Posterior vena cava (tissue), 2 donors: ENCODE measurements at regions not wholly inside any gene's neighbourhood (a gene's known extent, or its start where the extent isn't known, plus 50 kb on each side); places are given as distances from the start of the nearest gene placed in this dataset.
"Not testable (repeated sequence)": the region's sequence is repeated elsewhere in the genome, so short reads cannot be mapped to it uniquely, and the experiment has no call there.

Experiments
- DNase-seq: peaks from one replicate; pipeline ENCODE4 v3.0.0-alpha.2; 2020; ENCODE audit warnings: low spot score
- intact Hi-C, 2 donors: fragments of 100-400 bp; cut with DNase I; formaldehyde crosslinking; loops; one replicate each; pipeline versions ENCODE4 v1.14.1 to v1.14.2; 2022 to 2023
- donor health status: DM: yes; HTN: yes; CAD: no.
- donor health status: DM: yes; HTN: yes; CAD: no.

DNA sequence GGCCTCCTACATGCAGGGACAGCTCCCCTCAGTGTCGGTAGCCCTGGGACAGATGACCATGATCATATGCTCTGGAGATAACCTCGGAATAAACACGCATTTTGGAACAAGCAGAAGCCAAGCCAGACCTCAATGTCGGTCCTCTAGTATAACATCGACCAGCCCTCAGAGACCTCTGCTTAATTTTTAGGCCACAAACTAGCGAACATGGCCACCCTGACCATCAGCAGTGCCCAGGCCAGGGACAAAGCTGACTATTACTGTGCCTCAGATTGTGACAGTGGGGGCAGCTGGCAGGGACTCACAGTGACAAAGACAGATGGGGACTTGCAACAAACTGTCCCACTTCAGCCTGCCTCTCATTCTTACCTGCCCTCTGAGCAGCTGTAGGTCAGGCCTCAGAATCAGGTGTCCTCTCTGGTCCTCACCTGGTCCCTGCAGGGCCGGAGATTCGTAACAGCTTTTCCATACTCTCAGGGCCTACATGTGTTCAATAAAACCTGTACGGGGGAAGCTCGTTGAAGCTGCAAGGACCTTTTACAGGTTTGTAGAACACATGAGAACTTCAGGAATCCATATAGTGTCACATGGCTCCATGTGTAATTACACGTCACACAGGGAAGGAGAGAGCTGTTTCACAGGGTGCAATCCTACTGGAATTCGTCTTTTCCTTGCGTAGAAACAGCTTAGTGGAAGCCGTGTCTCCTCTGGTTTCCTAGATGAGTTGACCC lies 72.8 kb upstream of the IGLL5 start:
- DNase-seq: no peak
- intact Hi-C loops: no loop called here

DNA sequence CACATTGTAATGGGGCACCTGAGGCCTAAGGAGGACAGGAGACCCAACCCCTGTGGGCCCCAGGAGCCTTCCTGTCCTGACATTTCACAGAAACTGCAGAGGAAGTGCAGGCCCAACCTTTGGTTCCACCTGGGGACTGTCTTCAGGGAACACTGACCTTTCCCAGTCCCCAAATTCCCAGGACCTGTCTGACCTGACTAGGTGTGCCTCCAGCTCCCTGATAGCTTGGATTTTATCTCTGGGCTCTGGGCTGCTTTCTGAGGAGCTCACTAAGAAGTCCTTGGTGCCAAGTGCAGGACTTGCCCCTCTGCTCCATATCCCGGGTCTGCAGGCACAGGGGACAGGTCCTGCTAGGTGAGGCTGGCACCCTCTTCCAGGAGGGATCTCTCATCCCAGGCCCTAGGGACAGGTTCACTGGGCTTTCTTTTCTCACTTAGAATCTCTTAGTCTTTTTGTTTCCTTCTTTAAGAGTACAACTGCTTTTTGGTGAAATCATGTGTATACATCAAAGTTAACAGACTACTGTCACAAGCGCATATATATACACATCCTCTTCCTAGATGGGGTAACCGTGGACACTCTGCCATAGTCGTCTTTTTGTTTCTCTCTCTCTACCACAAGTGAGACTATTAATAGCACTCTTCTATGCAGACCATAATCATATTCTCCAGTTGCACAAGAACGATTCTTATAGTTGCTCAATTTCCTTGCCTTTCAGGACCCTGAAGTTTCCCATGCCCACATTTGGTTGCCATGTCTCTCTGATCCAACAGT lies 72.0 kb upstream of the IGLL5 start:
- no peak for DNase-seq
- intact Hi-C loops: no loop called here

DNA sequence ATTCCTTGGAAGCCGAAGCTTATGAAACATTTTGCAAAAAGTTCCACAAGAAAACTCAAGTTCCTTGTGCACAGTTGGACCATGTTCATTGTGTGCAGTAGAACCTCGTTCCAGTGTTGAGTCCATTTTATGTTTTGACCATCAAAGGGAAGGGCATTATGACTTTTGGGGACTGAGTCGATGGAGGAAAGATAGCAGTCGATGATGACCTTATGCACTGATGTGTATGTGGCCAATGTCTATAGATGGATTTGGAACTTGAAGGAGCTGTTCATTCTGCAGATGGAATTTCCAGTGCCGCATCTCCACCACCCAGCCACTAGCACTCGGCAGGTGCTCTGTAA lies 71.5 kb upstream of the IGLL5 start:
- no peak for DNase-seq

DNA sequence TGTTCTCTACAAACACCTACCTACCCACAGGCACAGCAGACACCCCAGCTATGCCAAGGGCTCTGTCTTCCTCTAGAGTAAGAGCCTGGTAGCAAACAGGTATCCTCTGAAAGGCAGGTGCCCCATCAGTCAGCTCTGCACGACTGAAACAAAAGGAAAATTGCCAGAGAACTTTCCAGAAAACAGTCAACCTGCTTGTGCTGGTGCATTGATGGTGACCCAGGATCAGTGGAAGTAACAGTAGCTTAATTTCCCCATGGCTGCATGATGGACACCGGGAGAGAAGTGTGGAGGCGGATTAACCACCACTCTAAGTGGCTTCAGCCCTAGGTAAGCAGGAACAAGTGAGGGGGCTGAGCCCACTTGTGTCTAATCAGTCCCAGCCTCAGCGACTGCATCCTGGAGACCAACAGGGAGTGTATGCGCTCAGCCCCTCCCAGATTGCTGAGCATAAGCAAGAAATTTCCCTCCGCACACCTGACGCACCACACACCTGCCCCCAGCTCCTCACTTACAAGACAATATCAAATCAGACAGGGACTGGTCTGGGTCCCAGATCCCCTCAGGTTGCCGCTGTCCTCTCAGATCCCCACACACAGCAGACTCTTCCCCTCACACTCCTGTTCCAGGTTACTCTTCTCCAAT lies 70.7 kb upstream of the IGLL5 start:
- intact Hi-C loops: no loop called here
- no peak for DNase-seq

More for the DNA sequence above, 71.5 kb upstream of the IGLL5 start:
- intact Hi-C loops: no loop called here

DNA sequence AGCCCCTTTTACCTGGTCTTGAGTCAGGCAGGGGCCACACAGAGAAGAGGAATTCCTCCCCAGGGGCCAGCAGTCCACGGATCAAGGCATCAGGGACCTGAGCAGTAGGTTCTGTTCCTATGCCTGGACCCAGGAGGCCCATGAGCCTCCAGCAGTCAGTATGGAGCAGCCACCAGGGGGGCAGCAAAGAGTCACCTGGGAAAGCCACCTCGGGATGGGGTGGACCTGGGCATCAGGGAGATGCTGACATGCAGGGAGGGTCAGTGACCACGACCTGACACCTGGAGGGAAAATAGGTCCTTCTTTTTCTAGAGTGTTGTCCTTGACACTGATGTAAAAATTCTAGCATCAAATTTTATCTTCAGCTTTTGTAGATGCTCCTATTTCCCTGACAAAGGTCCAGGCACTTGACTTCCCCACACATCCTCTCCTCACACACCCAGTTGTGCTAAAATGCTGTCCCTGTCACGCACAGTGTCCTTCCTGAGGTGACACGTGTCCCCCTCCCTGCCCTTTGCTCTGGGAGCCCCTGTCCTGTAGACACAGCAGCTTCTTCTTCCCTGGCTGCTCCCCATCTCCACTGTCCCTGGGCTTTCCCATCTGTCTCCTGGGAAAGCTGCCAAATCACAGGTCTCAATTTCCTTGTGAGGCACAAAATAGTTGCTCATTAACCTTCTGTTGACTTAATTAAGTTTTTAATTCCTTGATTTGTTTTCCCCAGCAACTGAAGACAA lies 70.0 kb upstream of the IGLL5 start:
- intact Hi-C loops: no loop called here
- DNase-seq: no peak

DNA sequence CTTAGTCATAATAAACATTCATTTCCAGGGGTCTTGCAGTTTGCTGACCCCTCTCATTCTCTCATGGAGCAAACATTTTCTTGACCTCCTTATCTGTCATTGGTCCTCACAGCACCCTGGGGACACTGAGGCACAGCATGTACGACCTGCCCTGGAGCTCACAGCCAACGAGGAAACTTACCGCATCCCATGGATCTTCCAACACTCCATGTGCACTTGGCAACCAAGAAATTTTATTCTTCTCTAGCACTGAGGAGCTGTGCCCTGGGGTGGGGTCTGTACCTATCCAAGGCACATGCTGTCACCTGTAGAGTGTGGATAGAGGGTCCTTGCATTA lies 69.4 kb upstream of the IGLL5 start:
- intact Hi-C loops: no loop called here
- no peak for DNase-seq

DNA sequence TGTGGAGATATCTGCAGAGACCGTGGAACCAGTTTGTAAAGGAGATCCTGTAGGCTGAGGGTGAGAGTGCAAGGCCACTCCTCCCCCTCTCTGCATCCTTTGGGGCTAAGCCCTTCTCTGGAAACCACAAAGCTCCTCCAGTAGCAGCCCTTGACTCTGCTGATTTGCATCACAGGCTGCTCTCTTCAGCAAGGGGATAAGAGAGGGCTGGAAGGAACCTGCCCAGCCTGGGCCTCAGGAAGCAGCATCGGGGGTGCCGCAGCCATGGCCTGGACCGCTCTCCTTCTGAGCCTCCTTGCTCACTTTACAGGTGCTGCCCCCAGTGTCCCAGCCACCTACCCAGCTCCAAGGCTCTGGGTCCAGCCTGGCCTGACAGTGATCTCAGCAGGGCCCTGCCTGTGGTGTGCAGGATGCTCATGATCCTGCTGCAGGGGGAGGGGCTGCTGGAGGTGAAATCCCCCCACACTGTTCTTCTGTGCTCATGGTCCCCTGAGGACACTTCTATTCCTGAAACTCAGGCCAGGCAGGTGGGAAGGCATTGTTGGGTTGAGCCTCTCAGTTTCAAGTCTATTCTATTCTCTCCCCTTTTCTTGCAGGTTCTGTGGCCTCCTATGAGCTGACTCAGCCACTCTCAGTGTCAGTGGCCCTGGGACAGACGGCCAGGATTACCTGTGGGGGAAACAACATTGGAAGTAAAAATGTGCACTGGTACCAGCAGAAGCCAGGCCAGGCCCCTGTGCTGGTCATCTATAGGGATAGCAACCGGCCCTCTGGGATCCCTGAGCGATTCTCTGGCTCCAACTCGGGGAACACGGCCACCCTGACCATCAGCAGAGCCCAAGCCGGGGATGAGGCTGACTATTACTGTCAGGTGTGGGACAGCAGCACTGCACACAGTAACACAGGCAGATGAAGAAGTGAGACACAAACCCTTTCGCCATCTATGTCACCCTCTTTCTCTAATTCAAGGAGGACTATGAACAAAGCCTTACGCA lies 68.5 kb upstream of the IGLL5 start:
- DNase-seq: no peak

DNA sequence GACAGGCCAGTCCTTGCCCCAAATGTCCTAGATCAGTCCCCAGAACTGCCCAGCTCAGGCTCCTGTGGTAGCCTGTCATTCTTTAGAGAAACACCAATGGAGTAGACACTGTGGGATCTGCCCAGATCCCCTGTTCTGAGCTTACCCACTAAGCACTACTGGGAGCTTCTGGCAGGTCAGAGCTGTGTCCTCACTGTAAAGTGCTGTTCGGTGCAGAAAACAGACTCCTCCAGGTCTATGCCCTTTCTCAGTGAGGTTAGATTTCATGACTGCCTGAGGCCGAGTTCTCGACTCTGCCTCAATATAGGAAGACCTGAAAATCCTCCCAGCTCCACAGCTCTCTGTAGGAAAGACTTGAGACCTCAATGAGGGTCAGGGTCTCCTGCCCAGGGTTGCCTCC lies 67.5 kb upstream of the IGLL5 start:
- intact Hi-C loops: no loop called here
- no peak for DNase-seq

More for the DNA sequence above, 68.5 kb upstream of the IGLL5 start:
- intact Hi-C loops: no loop called here

DNA sequence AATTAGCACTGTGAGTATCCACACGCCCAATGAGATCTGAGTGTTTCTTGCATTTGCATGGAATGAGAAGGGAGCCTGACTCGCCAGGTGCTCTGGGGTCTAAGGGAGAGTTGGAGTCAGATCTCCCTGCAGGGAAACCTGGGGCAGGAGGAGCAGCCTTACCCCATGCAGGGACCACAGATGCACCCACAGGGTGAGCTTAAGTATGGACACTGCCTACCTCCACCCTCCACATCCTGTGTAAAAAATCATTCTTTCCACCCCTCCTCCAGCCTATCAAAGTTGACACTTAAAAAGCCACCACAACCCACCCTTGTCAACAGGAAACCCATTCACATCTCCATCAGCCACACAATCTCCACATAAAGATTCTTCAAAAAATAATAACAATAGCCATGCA lies 67.0 kb upstream of the IGLL5 start:
- no peak for DNase-seq
- intact Hi-C loops: no loop called here

DNA sequence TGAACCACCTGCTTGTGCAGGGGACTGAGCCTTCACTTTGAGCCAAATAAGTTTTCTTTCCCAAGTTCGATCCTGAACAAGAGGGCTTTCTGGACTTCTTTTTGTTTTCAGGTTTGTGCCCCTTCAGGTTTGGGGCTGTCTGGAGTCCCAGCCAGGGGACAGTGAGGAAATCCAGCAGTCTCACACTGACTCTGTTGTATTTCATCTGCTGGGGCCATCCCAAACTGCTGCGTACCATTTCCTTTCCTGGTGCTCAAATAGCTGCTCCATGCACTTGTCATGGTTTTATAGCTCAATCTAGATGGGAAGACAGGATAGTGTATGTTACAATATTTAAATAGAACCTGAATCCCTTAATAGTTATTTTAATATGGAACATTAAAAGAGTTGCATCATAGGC lies 66.3 kb upstream of the IGLL5 start:
- intact Hi-C loops: no loop called here
- no peak for DNase-seq

DNA sequence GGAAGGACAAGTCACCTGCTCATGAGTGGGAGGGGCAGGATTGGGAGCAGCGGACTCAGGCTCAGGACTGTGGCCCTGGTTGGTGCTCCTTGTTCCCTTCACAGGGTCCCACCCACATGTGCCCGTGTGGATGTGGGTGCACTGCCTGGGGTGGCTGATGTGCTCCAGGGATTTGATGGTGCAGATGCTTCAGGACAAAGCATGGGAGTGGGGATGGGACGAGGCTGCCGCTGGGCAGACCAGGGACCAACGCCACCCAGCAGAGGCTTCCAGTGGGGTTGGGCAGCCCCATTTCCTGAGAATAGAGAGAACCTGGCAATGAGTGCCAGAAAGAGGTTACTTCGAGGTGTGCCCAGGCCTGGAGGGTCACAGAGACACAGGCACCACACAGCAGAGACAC lies 65.5 kb upstream of the IGLL5 start:
- intact Hi-C loops: no loop called here
- DNase-seq: no peak

DNA sequence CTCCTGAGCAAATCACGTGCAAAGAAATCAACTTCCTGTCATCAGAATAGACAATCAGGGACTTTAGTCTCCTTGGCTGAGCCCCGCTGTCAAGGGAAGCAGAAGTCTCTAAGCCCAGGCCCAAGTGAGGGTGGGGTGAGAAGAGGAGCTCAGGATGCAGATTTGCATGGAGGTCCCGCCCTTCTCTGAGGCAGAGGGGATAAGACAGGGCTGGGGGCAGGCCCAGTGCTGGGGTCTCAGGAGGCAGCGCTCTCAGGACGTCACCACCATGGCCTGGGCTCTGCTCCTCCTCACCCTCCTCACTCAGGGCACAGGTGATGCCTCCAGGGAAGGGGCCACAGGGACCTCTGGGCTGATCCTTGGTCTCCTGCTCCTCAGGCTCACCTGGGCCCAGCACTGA lies 65.1 kb upstream of the IGLL5 start:
- intact Hi-C loops, DNase-seq: not testable (repeated sequence)

DNA sequence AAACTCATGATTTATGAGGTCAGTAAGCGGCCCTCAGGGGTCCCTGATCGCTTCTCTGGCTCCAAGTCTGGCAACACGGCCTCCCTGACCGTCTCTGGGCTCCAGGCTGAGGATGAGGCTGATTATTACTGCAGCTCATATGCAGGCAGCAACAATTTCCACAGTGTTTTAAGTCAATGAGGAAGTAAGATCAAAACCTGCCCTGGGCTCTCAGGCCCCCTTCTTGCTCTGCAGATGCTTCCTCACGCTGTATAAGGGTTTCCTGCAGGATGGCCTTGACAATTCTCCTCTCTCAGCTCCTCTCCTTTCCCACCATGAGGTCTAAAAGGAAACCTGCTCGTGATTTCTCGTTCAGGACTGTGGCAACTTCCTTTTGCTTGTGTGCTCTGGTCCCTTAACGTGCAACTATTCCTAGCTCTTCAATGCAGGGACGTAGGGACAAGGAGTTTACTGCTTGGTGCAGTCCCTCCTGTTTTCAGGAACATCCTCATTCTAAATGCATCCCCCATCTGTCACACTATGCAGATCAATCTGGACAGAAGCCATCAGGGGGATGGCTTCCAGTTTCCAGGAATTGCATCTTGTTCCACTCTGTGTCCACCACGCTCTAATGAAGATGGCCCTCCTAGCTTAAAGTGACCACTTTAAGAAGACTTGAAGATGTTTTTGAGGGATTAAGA lies 64.3 kb upstream of the IGLL5 start:
- intact Hi-C loops: no loop called here
- DNase-seq: no peak

DNA sequence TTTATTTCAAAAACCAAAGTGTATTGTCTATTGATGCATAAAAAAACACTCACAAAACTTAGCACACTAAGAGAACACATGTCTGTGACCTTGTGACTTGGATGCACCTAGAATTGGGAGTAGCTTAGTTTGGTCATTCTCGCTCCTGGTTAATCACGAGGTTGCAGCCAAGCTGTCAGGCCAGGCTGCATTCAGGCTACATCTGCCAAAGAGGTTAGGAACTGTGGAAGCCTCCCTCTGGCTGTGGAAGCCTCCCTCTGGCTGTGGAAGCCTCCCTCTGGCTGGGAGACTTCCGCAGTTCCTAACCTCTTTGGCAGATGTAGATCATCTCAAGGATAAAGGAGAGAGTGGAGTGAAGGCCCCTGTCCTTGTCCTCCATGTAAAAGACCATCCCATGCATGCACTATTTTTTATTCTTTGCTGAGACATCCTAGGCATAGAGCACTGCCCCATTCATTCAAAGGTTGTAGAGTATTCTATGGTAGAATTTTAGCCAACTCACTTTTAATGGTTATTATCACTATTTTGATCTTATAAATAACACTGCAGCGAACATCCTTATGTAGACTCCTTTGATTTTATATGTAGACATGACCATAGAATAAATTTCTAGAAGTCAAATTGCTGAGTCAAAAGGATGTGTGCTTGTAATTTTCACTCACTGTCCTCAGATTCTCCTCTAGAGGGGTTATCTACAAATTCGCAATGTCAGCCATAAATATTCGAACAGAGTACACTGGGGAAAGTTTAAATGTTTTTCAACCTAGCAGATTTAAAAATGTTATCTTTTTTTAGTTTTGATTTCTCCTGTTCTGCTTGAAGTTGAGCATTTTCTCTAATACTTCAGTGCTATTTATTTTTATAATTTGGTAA lies 63.0 kb upstream of the IGLL5 start:
- no peak for DNase-seq
- intact Hi-C loops: no loop called here

DNA sequence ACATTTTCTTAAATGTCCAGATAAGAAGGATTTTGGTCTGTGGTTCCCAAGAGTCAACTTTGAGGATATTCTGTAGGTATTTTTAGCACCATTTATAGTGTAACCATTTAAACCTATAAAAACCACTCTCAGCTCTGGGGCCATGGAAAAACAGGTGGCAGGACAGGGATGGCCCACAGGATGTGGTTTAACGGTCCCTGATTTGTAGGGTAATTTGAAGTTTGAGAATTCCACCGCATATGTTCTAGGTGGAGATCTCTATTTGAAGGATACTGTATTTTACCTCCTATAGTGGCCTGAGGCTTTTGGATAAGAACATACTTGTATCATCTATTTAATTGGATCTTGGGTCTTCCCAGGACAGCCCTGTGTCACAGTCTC lies 62.4 kb upstream of the IGLL5 start:
- DNase-seq: no peak
- intact Hi-C loops: no loop called here

DNA sequence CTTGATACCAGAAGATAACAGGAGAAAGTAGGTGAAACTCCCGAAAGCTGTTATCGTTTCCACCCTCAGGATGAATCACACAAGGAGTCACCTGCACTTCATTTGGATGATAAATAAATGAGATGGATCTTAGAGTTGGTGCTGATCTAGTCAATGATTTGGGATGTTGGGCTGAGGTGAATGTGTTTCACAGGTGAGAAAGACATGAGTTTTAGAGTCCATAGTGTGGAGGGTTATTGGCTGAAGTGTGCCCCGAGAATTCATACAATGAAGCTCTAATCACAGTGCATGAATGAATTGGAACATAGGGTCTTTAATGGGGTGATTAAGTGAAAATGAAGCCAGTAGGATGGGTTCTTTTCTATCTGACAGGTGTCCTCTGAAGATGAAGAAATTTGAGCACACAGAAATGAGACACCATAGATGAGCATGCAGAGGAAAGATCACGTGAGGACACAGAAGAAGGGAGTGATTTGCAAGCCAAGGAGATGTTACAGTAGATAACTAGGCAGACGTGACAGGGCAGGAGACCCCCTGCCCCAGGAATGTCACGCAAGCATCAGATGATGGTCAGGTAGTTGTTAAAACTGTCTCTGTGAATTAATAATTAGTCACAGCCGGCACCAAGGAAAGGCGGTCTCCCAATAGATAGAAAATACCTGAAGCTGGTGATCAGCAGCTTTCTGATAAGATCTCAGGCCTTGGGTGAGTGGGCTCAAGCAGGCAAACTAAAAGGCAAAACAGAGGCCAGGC lies 60.3 kb upstream of the IGLL5 start:
- DNase-seq: no peak

DNA sequence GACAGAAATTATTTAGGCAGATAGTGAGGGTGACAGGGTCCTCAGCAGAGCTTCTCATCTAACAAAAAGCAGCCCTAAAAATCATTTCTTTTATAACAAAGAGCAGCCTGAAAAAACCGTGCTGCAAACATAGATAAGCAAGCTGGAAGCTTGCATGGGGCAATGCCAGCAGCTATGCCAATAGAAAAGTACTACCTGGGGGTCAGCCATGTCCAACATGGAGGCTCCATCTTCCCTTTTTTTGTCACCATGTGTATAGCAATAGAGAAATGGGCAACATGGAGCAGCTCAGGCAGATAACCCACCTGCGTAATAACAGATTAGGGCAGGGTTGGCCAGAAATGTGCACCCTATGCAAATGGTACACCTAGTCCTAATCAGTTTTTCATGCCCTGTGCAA lies 57.4 kb upstream of the IGLL5 start:
- no peak for DNase-seq
- intact Hi-C loops: no loop called here

More for the DNA sequence above, 60.3 kb upstream of the IGLL5 start:
- intact Hi-C loops: no loop called here
